ENCODE measurements at regions not wholly inside any gene's neighbourhood (a gene's known extent, or its start where the extent isn't known, plus 50 kb on each side); places are given as distances from the start of the nearest gene placed in this dataset.
"Not testable (repeated sequence)": the region's sequence is repeated elsewhere in the genome, so short reads cannot be mapped to it uniquely, and the experiment has no call there.

GRCh38 chr7:112951070-112951469, 135.6 kb downstream of the GPR85 start:
- H3K27ac ChIP-seq, result no peak overlapping the region
- H3K4me3 Mint-ChIP-seq, result no peak overlapping the region
- no peak overlapping the region for H3K4me2 ChIP-seq
- H3K27me3 ChIP-seq, result peaks cover 3% of the 10 kb centered on the region
- H3K4me1 ChIP-seq, result no peaks in the 10 kb centered on the region
- H3K27me3 Mint-ChIP-seq (ENCODE audit: insufficient read depth, low read depth), result no peaks in the 10 kb centered on the region
- H3K36me3 ChIP-seq, result no peaks in the 10 kb centered on the region
- H3K27ac Mint-ChIP-seq, result no peak overlapping the region
- H3K9me3 Mint-ChIP-seq, result no peaks in the 10 kb centered on the region
- H4K20me1 ChIP-seq (ENCODE audit: low read depth), result no peaks in the 10 kb centered on the region
- no peaks in the 10 kb centered on the region for H3F3A ChIP-seq (ENCODE audit: low read depth)
- H3K36me3 Mint-ChIP-seq, result no peaks in the 10 kb centered on the region
- H3K9ac ChIP-seq, result no peak overlapping the region
- TF ChIP-seq CTCF (IDR thresholded peaks at IDR 0.05) (no peak), EZH2 (IDR thresholded peaks at IDR 0.05) (no peak), EZH2phosphoT487 (IDR thresholded peaks at IDR 0.05) (no peak)
- no peak overlapping the region for H2AFZ ChIP-seq (replicated peaks)
- no peaks in the 10 kb centered on the region for H3K9me3 ChIP-seq (ENCODE audit: low read depth)
- no peaks in the 10 kb centered on the region for H3K4me1 Mint-ChIP-seq
- DNase-seq (ENCODE audit: low spot score), result no peak
- no peaks in the 10 kb centered on the region for H3K79me2 ChIP-seq (ENCODE audit: low read depth)
- no peak overlapping the region for H3K4me3 ChIP-seq

GRCh38 chr7:112949682-112950081, 136.9 kb downstream of the GPR85 start:
- not testable (repeated sequence) for H3K9ac ChIP-seq; H3K79me2 ChIP-seq (ENCODE audit: low read depth); H3K27ac Mint-ChIP-seq; H3K4me1 Mint-ChIP-seq; H3K27ac ChIP-seq; H3K27me3 ChIP-seq; H3K4me2 ChIP-seq; H3K9me3 Mint-ChIP-seq; H3F3A ChIP-seq (ENCODE audit: low read depth); H3K36me3 Mint-ChIP-seq; H2AFZ ChIP-seq (replicated peaks); H3K4me3 ChIP-seq; H3K4me3 Mint-ChIP-seq; H3K36me3 ChIP-seq; H3K27me3 Mint-ChIP-seq (ENCODE audit: insufficient read depth, low read depth); DNase-seq (ENCODE audit: low spot score); H4K20me1 ChIP-seq (ENCODE audit: low read depth); H3K4me1 ChIP-seq; H3K9me3 ChIP-seq (ENCODE audit: low read depth)

GRCh38 chr7:112946350-112946749, 140.3 kb downstream of the GPR85 start:
- H3K27ac Mint-ChIP-seq, result no peak overlapping the region
- no peaks in the 10 kb centered on the region for H4K20me1 ChIP-seq (ENCODE audit: low read depth)
- DNase-seq (ENCODE audit: low spot score), result no peak
- no peaks in the 10 kb centered on the region for H3K4me1 ChIP-seq
- H3K4me2 ChIP-seq, result no peak overlapping the region
- H3K4me3 Mint-ChIP-seq, result no peak overlapping the region
- H3K4me1 Mint-ChIP-seq, result no peaks in the 10 kb centered on the region
- H3K9me3 Mint-ChIP-seq, result no peaks in the 10 kb centered on the region
- no peaks in the 10 kb centered on the region for H3K36me3 Mint-ChIP-seq
- H3K9me3 ChIP-seq (ENCODE audit: low read depth), result no peaks in the 10 kb centered on the region
- no peaks in the 10 kb centered on the region for H3F3A ChIP-seq (ENCODE audit: low read depth)
- no peaks in the 10 kb centered on the region for H3K27me3 Mint-ChIP-seq (ENCODE audit: insufficient read depth, low read depth)
- no peaks in the 10 kb centered on the region for H3K36me3 ChIP-seq
- no peak for TF ChIP-seq EZH2 (IDR thresholded peaks at IDR 0.05)
- TF ChIP-seq EZH2phosphoT487 (IDR thresholded peaks at IDR 0.05), result no peak
- no peak for TF ChIP-seq CTCF (IDR thresholded peaks at IDR 0.05)
- H3K27me3 ChIP-seq, result peaks cover 3% of the 10 kb centered on the region
- no peaks in the 10 kb centered on the region for H3K79me2 ChIP-seq (ENCODE audit: low read depth)
- H3K27ac ChIP-seq, result no peak overlapping the region
- no peak overlapping the region for H2AFZ ChIP-seq (replicated peaks)
- no peak overlapping the region for H3K9ac ChIP-seq
- H3K4me3 ChIP-seq, result no peak overlapping the region

- Mint-ChIP-seq H3K4me1 (peaks cover 3% of the 10 kb centered on the region), H3K36me3 (no peaks in the 10 kb centered on the region), H3K27me3 (ENCODE audit: insufficient read depth, low read depth) (no peaks in the 10 kb centered on the region), H3K27ac (no peak overlapping the region), H3K9me3 (no peaks in the 10 kb centered on the region), H3K4me3 (no peak overlapping the region)
- Histone ChIP-seq H3K4me1 (no peaks in the 10 kb centered on the region), H3F3A (ENCODE audit: low read depth) (no peaks in the 10 kb centered on the region), H3K9ac (no peak overlapping the region), H3K36me3 (no peaks in the 10 kb centered on the region), H3K27me3 (peaks cover 3% of the 10 kb centered on the region), H4K20me1 (ENCODE audit: low read depth) (no peaks in the 10 kb centered on the region), H2AFZ (replicated peaks) (no peak overlapping the region), H3K4me2 (no peak overlapping the region), H3K4me3 (no peak overlapping the region), H3K79me2 (ENCODE audit: low read depth) (no peaks in the 10 kb centered on the region), H3K27ac (no peak overlapping the region), H3K9me3 (ENCODE audit: low read depth) (no peaks in the 10 kb centered on the region)
- TF ChIP-seq EZH2 (IDR thresholded peaks at IDR 0.05), result no peak
- TF ChIP-seq EZH2phosphoT487 (IDR thresholded peaks at IDR 0.05), result no peak
- TF ChIP-seq CTCF (IDR thresholded peaks at IDR 0.05), result no peak
- no peak for DNase-seq (ENCODE audit: low spot score)
These were observed 141.6 kb downstream of the GPR85 start for GRCh38 chr7:112945046-112945445.
